IMR-90 (cell line): ENCODE measurements at regions not wholly inside any gene's neighbourhood (a gene's known extent, or its start where the extent isn't known, plus 50 kb on each side); places are given as distances from the start of the nearest gene placed in this dataset.

ENCODE experiments used
- CEBPB ChIP-seq: IDR thresholded peaks from 2 replicates; pipeline ENCODE4 v1.6.1; 2012; ENCODE audit warnings: low read depth, low read length, improper control_type of control experiment
- FOS ChIP-seq: fragments of 150-350 bp; IDR thresholded peaks from 2 replicates; pipeline ENCODE4 v1.6.1; 2016; ENCODE audit warnings: low read depth, low read length
- POLR2A ChIP-seq: IDR thresholded peaks from 2 replicates; pipeline ENCODE4 v1.6.1; 2012; ENCODE audit warnings: mild to moderate bottlenecking, low read depth, low read length
- RAD21 ChIP-seq: IDR thresholded peaks from 2 replicates; pipeline ENCODE4 v1.6.1; 2012; ENCODE audit warnings: low read length, improper control_type of control experiment
- TF ChIP-seq, protein P1 (sequence below): conservative IDR thresholded peaks from 2 replicates; pipeline ENCODE4 v1.5.1; 2012; ENCODE audit warnings: mild to moderate bottlenecking, low read depth, low read length, improper control_type of control experiment

DNA sequence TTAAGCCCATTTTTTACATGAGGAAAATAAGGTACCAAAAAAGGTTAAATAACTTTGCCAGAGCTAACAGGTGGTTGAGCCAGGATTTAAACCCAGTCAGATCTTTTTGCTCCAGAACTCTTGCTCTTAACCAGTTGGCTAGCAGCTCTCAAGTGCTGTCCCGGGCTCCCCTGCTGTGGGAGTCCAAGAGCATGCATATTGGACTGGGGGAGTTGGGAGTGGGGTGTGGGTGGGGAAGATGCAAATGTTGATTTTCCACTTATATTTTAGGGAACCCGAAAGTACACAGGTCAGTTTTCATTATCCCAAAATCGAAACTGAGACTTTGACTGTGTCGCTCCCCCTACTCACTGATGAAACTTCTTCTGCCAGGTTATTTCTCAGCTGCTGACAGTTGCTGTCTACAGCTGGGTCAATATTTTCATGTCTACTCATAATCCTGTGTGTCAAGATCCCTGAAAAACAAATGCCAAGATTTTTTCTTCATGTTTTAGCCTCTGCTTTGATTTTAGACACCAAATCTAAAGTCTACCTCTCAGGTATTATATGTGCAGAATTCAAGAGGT lies 172.3 kb upstream of the TMPO start:
- TF ChIP-seq, protein P1, sequence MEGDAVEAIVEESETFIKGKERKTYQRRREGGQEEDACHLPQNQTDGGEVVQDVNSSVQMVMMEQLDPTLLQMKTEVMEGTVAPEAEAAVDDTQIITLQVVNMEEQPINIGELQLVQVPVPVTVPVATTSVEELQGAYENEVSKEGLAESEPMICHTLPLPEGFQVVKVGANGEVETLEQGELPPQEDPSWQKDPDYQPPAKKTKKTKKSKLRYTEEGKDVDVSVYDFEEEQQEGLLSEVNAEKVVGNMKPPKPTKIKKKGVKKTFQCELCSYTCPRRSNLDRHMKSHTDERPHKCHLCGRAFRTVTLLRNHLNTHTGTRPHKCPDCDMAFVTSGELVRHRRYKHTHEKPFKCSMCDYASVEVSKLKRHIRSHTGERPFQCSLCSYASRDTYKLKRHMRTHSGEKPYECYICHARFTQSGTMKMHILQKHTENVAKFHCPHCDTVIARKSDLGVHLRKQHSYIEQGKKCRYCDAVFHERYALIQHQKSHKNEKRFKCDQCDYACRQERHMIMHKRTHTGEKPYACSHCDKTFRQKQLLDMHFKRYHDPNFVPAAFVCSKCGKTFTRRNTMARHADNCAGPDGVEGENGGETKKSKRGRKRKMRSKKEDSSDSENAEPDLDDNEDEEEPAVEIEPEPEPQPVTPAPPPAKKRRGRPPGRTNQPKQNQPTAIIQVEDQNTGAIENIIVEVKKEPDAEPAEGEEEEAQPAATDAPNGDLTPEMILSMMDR: no peak
- no peak for TF ChIP-seq CEBPB
- no peak for TF ChIP-seq FOS
- no peak for TF ChIP-seq POLR2A
- TF ChIP-seq RAD21: no peak
